ENCODE measurements at regions not wholly inside any gene's neighbourhood (a gene's known extent, or its start where the extent isn't known, plus 50 kb on each side); places are given as distances from the start of the nearest gene placed in this dataset.

GRCh38 chr18:43590182-43590903, 313.1 kb upstream of the SYT4 start:
- ATAC-seq (no peak), DNase-seq (ENCODE audit: low read depth, low spot score) (no peak)
- H3K9ac ChIP-seq (ENCODE audit: low read length) = no peak overlapping the region
- no peaks in the 10 kb centered on the region for H3K27me3 ChIP-seq (ENCODE audit: insufficient read depth, low read length)
- RAD21 ChIA-PET (ENCODE audit: low non-redundant PET in 1 of 2, low total read pairs in 2 of 2, uncharacterized antibody in 2 of 2, unreplicated experiment in 2 of 2) = no interaction called here
- H3K79me2 ChIP-seq (ENCODE audit: insufficient read depth, low read length) = no peaks in the 10 kb centered on the region
- CTCF ChIA-PET = no interaction called here
- no TSS peak for BruUV-seq (replicated peaks)
- intact Hi-C loops (cut with micrococcal nuclease) = no loop called here
- no peak overlapping the region for H3K4me2 ChIP-seq (ENCODE audit: low read length)
- POLR2A ChIA-PET = no interaction called here
- TF ChIP-seq TCF7L2 (IDR thresholded peaks at IDR 0.05; ENCODE audit: borderline replicate concordance, extremely low read depth, insufficient read depth, insufficient read length) (no peak), CEBPB (IDR thresholded peaks at IDR 0.05; ENCODE audit: low read depth) (no peak), POLR2A (IDR thresholded peaks at IDR 0.05; ENCODE audit: borderline replicate concordance, extremely low read depth, insufficient read depth, insufficient read length) (no peak), RAD21 (IDR thresholded peaks at IDR 0.05; ENCODE audit: low read depth) (no peak), EZH2 (IDR thresholded peaks at IDR 0.05) (no peak), SP1 (IDR thresholded peaks at IDR 0.05; ENCODE audit: low read depth) (no peak), ZNF274 (IDR thresholded peaks at IDR 0.05; ENCODE audit: low read depth, low read length) (no peak), EGR1 (IDR thresholded peaks at IDR 0.05; ENCODE audit: low read depth) (no peak), REST (IDR thresholded peaks at IDR 0.05; ENCODE audit: low read depth) (no peak)
- TF ChIP-seq, protein P1, sequence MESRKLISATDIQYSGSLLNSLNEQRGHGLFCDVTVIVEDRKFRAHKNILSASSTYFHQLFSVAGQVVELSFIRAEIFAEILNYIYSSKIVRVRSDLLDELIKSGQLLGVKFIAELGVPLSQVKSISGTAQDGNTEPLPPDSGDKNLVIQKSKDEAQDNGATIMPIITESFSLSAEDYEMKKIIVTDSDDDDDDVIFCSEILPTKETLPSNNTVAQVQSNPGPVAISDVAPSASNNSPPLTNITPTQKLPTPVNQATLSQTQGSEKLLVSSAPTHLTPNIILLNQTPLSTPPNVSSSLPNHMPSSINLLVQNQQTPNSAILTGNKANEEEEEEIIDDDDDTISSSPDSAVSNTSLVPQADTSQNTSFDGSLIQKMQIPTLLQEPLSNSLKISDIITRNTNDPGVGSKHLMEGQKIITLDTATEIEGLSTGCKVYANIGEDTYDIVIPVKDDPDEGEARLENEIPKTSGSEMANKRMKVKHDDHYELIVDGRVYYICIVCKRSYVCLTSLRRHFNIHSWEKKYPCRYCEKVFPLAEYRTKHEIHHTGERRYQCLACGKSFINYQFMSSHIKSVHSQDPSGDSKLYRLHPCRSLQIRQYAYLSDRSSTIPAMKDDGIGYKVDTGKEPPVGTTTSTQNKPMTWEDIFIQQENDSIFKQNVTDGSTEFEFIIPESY (IDR thresholded peaks at IDR 0.05; ENCODE audit: extremely low read depth, insufficient replicate concordance, low read length) = no peak
- H3K4me1 ChIP-seq (ENCODE audit: control insufficient read depth in 1 of 2, insufficient read depth in 2 of 2, low read length in 2 of 2) = no peaks in the 10 kb centered on the region
- no peaks in the 10 kb centered on the region for H3K36me3 ChIP-seq (ENCODE audit: control insufficient read depth in 1 of 2, insufficient read depth in 2 of 2, low read length in 2 of 2)
- no peaks in the 10 kb centered on the region for H4K20me1 ChIP-seq (ENCODE audit: insufficient read depth)
- no peaks in the 10 kb centered on the region for H3K9me2 ChIP-seq (ENCODE audit: insufficient read depth)
- no peak overlapping the region for H2AFZ ChIP-seq (ENCODE audit: low read depth, low read length, poor library complexity, severe bottlenecking)
- H3K27ac ChIP-seq (ENCODE audit: low read depth, low read length) = no peak overlapping the region
- H3K4me3 ChIP-seq (replicated peaks in 1 of 2; ENCODE audit: low read depth in 1 of 2, low read length in 2 of 2) = no peak overlapping the region
- peaks cover 0 to 4% of the 10 kb centered on the region in 2 experiments; a peak in 1 of 4 replicates for H3K9me3 ChIP-seq (ENCODE audit: control insufficient read depth in 1 of 2, insufficient read depth in 1 of 2, low read depth in 1 of 2, low read length in 2 of 2)

Data from HCT116 (cell line).